ENCODE measurements at regions not wholly inside any gene's neighbourhood (a gene's known extent, or its start where the extent isn't known, plus 50 kb on each side); places are given as distances from the start of the nearest gene placed in this dataset.

DNA sequence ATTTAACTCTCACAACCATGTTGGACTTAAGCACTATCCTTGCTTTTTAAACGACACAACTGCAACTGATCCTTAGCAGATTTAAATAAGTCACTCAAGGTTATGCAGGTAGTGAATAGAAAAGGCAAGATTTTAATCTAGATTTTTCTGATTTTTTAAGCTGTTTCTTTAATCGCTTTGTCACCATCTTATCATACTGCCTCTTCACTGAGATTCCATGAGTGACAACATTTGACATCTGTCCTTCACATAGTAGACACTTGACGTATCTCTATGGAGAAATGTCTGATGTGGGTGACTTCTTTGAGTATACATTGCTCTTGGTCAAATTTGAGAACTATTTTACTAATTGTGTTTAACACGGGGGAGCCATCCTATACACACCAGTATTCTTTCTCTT is 839.7 kb downstream of the GATA3 start:
- H2AFZ ChIP-seq (ENCODE audit: low read depth, low read length, poor library complexity, severe bottlenecking) = no peak overlapping the region

More for the DNA sequence above, 839.7 kb downstream of the GATA3 start:
- peaks cover 4 to 10% of the 10 kb centered on the region in 2 experiments; a peak in 2 of 4 replicates for H3K9me3 ChIP-seq (ENCODE audit: control insufficient read depth in 1 of 2, insufficient read depth in 1 of 2, low read depth in 1 of 2, low read length in 2 of 2)
- no peaks in the 10 kb centered on the region for H3K27me3 ChIP-seq (ENCODE audit: insufficient read depth, low read length)
- ChIA-PET RAD21 (ENCODE audit: low non-redundant PET in 1 of 2, low total read pairs in 2 of 2, uncharacterized antibody in 2 of 2, unreplicated experiment in 2 of 2) (no interaction called here), POLR2A (no interaction called here), CTCF (no interaction called here)
- H3K4me3 ChIP-seq (replicated peaks in 1 of 2; ENCODE audit: low read depth in 1 of 2, low read length in 2 of 2) = no peak overlapping the region
- TF ChIP-seq JUND (IDR thresholded peaks at IDR 0.05) (no peak), SIN3A (IDR thresholded peaks at IDR 0.05; ENCODE audit: low read depth) (no peak), POLR2A (IDR thresholded peaks at IDR 0.05; ENCODE audit: borderline replicate concordance, extremely low read depth, insufficient read depth, insufficient read length) (no peak), TCF7L2 (IDR thresholded peaks at IDR 0.05; ENCODE audit: borderline replicate concordance, extremely low read depth, insufficient read depth, insufficient read length) (no peak), EZH2 (IDR thresholded peaks at IDR 0.05) (no peak), SRF (IDR thresholded peaks at IDR 0.05; ENCODE audit: low read depth) (no peak), YY1 (IDR thresholded peaks at IDR 0.05; ENCODE audit: extremely low read depth, insufficient replicate concordance, low read depth, low read length) (no peak), CEBPB (IDR thresholded peaks at IDR 0.05; ENCODE audit: low read depth) (no peak), ZFX (IDR thresholded peaks at IDR 0.05) (no peak), RAD21 (IDR thresholded peaks at IDR 0.05; ENCODE audit: low read depth) (no peak), ELF1 (IDR thresholded peaks at IDR 0.05; ENCODE audit: borderline replicate concordance, low read depth) (no peak), CBX3 (IDR thresholded peaks at IDR 0.05; ENCODE audit: low read depth) (no peak), POLR2AphosphoS5 (IDR thresholded peaks at IDR 0.05; ENCODE audit: low read depth, low read length) (no peak)
- TF ChIP-seq, protein P1, sequence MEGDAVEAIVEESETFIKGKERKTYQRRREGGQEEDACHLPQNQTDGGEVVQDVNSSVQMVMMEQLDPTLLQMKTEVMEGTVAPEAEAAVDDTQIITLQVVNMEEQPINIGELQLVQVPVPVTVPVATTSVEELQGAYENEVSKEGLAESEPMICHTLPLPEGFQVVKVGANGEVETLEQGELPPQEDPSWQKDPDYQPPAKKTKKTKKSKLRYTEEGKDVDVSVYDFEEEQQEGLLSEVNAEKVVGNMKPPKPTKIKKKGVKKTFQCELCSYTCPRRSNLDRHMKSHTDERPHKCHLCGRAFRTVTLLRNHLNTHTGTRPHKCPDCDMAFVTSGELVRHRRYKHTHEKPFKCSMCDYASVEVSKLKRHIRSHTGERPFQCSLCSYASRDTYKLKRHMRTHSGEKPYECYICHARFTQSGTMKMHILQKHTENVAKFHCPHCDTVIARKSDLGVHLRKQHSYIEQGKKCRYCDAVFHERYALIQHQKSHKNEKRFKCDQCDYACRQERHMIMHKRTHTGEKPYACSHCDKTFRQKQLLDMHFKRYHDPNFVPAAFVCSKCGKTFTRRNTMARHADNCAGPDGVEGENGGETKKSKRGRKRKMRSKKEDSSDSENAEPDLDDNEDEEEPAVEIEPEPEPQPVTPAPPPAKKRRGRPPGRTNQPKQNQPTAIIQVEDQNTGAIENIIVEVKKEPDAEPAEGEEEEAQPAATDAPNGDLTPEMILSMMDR (IDR thresholded peaks at IDR 0.05 in 2 of 3, conservative IDR thresholded peaks at IDR 0.05 in 1 of 3; ENCODE audit: borderline replicate concordance in 1 of 3, insufficient read depth in 1 of 3, low read depth in 2 of 3, low read length in 2 of 3) = no peak
- TF ChIP-seq, protein P2, sequence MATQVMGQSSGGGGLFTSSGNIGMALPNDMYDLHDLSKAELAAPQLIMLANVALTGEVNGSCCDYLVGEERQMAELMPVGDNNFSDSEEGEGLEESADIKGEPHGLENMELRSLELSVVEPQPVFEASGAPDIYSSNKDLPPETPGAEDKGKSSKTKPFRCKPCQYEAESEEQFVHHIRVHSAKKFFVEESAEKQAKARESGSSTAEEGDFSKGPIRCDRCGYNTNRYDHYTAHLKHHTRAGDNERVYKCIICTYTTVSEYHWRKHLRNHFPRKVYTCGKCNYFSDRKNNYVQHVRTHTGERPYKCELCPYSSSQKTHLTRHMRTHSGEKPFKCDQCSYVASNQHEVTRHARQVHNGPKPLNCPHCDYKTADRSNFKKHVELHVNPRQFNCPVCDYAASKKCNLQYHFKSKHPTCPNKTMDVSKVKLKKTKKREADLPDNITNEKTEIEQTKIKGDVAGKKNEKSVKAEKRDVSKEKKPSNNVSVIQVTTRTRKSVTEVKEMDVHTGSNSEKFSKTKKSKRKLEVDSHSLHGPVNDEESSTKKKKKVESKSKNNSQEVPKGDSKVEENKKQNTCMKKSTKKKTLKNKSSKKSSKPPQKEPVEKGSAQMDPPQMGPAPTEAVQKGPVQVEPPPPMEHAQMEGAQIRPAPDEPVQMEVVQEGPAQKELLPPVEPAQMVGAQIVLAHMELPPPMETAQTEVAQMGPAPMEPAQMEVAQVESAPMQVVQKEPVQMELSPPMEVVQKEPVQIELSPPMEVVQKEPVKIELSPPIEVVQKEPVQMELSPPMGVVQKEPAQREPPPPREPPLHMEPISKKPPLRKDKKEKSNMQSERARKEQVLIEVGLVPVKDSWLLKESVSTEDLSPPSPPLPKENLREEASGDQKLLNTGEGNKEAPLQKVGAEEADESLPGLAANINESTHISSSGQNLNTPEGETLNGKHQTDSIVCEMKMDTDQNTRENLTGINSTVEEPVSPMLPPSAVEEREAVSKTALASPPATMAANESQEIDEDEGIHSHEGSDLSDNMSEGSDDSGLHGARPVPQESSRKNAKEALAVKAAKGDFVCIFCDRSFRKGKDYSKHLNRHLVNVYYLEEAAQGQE (IDR thresholded peaks at IDR 0.05; ENCODE audit: low read depth) = no peak
- H3K4me2 ChIP-seq (ENCODE audit: low read length) = no peak overlapping the region
- no peaks in the 10 kb centered on the region for H4K20me1 ChIP-seq (ENCODE audit: insufficient read depth)
- H3K79me2 ChIP-seq (ENCODE audit: insufficient read depth, low read length) = no peaks in the 10 kb centered on the region
- no peaks in the 10 kb centered on the region for H3K4me1 ChIP-seq (ENCODE audit: control insufficient read depth in 1 of 2, insufficient read depth in 2 of 2, low read length in 2 of 2)
- no TSS peak for BruUV-seq (replicated peaks)
- no peak for ATAC-seq
- no peak overlapping the region for H3K9ac ChIP-seq (ENCODE audit: low read length)
- no peak for DNase-seq (ENCODE audit: low read depth, low spot score)
- intact Hi-C loops (cut with micrococcal nuclease) = no loop called here
- no peaks in the 10 kb centered on the region for H3K36me3 ChIP-seq (ENCODE audit: control insufficient read depth in 1 of 2, insufficient read depth in 2 of 2, low read length in 2 of 2)
- no peaks in the 10 kb centered on the region for H3K9me2 ChIP-seq (ENCODE audit: insufficient read depth)
- H3K27ac ChIP-seq (ENCODE audit: low read depth, low read length) = no peak overlapping the region

Measured in HCT116 (cell line).